ENCODE measurements at regions not wholly inside any gene's neighbourhood (a gene's known extent, or its start where the extent isn't known, plus 50 kb on each side); places are given as distances from the start of the nearest gene placed in this dataset.

DNA sequence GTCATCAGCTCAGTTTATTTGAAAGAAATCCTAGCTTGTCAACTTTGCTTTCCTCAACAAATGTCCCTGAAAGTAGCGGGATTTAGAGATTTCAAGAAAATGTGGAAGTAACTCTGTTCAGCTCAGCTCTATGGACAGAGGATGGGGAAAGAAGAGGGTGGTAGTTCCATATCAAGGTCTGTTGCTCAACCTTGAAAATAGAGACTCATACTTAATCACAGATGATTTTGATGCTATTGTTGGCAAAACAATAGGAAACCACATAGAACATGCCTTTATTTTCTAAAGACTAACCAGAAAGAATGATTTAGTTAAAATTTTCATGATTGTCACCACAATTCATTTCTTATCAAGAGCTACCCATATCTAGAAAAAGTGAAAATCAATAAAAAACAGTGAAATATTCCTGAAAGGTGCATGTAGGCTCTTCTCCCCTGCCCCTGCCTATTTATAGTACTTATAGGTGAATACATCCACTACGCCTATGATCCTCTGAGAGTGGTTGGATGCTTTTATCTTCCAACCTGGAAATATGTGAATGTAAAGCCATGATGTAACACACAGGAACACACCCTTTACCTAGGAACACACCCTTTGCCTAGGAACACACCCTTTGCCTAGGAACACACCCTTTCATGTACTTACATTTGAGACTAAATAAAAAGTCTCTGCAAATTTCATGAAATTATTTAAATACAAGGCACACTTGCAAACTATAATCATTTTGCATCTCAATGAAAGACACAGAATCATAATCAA lies 65.8 kb downstream of the ETAA1 start:
- no peak overlapping the region for H3K4me2 ChIP-seq (replicated peaks; ENCODE audit: extremely low read depth, low read length, poor library complexity, severe bottlenecking)
- peaks cover 0 to 6% (median 0%) of the 10 kb centered on the region in 7 donors for H3K9me3 Mint-ChIP-seq
- H4K20me1 ChIP-seq (ENCODE audit: insufficient read depth, low read length) = no peaks in the 10 kb centered on the region
- TF ChIP-seq, protein P1, sequence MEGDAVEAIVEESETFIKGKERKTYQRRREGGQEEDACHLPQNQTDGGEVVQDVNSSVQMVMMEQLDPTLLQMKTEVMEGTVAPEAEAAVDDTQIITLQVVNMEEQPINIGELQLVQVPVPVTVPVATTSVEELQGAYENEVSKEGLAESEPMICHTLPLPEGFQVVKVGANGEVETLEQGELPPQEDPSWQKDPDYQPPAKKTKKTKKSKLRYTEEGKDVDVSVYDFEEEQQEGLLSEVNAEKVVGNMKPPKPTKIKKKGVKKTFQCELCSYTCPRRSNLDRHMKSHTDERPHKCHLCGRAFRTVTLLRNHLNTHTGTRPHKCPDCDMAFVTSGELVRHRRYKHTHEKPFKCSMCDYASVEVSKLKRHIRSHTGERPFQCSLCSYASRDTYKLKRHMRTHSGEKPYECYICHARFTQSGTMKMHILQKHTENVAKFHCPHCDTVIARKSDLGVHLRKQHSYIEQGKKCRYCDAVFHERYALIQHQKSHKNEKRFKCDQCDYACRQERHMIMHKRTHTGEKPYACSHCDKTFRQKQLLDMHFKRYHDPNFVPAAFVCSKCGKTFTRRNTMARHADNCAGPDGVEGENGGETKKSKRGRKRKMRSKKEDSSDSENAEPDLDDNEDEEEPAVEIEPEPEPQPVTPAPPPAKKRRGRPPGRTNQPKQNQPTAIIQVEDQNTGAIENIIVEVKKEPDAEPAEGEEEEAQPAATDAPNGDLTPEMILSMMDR (IDR thresholded peaks at IDR 0.05) = no peak
- no peak for DNase-seq
- H3K27ac Mint-ChIP-seq = no peak overlapping the region
- H3K79me2 ChIP-seq (ENCODE audit: insufficient read depth, low read length) = no peaks in the 10 kb centered on the region
- no peaks in the 10 kb centered on the region for H3K4me1 ChIP-seq (ENCODE audit: control insufficient read depth in 1 of 2, insufficient read depth in 2 of 2, low read length in 2 of 2)
- no CpG with 5 or more reads among the region's 2 CpGs for WGBS (ENCODE audit: insufficient coverage)
- no peak overlapping the region for H3K9ac ChIP-seq (ENCODE audit: insufficient read depth, low read length, poor library complexity, severe bottlenecking)
- H3K4me3 Mint-ChIP-seq = no peak overlapping the region
- no peaks in the 10 kb centered on the region for H3K36me3 Mint-ChIP-seq
- intact Hi-C loops (cut with micrococcal nuclease) = no loop called here
- H3K27ac ChIP-seq (ENCODE audit: low read depth in 1 of 2, low read length in 2 of 2) = no peak overlapping the region
- H2AFZ ChIP-seq (ENCODE audit: insufficient read depth, low read depth, low read length, poor library complexity, severe bottlenecking) = no peak overlapping the region
- no peaks in the 10 kb centered on the region for H3K4me1 Mint-ChIP-seq
- H3K9me3 ChIP-seq (replicated peaks in 1 of 2; ENCODE audit: control insufficient read depth in 1 of 2, insufficient read depth in 1 of 2, low read length in 2 of 2) = no peaks in the 10 kb centered on the region
- H3K27me3 Mint-ChIP-seq (ENCODE audit: low read depth in 3 of 3) = peaks cover 0 to 2% (median 1%) of the 10 kb centered on the region in 3 donors
- no peak overlapping the region for H3K4me3 ChIP-seq (replicated peaks in 1 of 3; ENCODE audit: low read depth in 2 of 3, low read length in 3 of 3)
- H3K27me3 ChIP-seq (ENCODE audit: control insufficient read depth in 2 of 2, insufficient read depth in 2 of 2, low read length in 2 of 2) = no peaks in the 10 kb centered on the region
- no peaks in the 10 kb centered on the region for H3K36me3 ChIP-seq (replicated peaks in 1 of 2; ENCODE audit: control insufficient read depth in 1 of 2, insufficient read depth in 2 of 2, low read length in 2 of 2)

DNA sequence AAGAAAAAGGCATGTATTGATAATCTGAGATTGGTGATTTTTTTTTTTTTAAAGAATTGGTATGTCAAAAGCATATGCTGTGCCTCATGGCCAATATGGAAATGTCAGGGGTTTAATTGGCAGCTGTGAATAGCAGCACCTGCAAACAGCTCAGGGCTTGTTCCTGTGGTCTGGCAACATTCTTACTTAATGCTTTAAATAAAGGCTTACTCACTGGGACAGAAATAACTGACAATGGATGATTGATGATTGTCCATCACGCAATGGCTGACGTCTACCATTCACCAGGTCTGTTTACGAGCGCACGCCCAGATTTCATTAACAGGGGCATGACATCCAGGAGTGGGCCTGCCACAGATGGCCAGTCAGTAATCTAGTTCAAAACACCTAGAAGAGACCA lies 66.7 kb downstream of the ETAA1 start:
- intact Hi-C loops (cut with micrococcal nuclease) = no loop called here
- H3K36me3 Mint-ChIP-seq = no peaks in the 10 kb centered on the region
- no peak overlapping the region for H3K9ac ChIP-seq (ENCODE audit: insufficient read depth, low read length, poor library complexity, severe bottlenecking)
- no peaks in the 10 kb centered on the region for H3K36me3 ChIP-seq (replicated peaks in 1 of 2; ENCODE audit: control insufficient read depth in 1 of 2, insufficient read depth in 2 of 2, low read length in 2 of 2)
- H3K27me3 Mint-ChIP-seq (ENCODE audit: low read depth in 3 of 3) = peaks cover 0 to 2% (median 1%) of the 10 kb centered on the region in 3 donors
- no peak overlapping the region for H3K27ac Mint-ChIP-seq
- no peaks in the 10 kb centered on the region for H4K20me1 ChIP-seq (ENCODE audit: insufficient read depth, low read length)
- WGBS (ENCODE audit: insufficient coverage) = 95% methylated on average over 5 of the region's 5 CpGs
- no peak overlapping the region for H2AFZ ChIP-seq (ENCODE audit: insufficient read depth, low read depth, low read length, poor library complexity, severe bottlenecking)
- H3K27me3 ChIP-seq (ENCODE audit: control insufficient read depth in 2 of 2, insufficient read depth in 2 of 2, low read length in 2 of 2) = no peaks in the 10 kb centered on the region
- no peak overlapping the region for H3K27ac ChIP-seq (ENCODE audit: low read depth in 1 of 2, low read length in 2 of 2)
- no peaks in the 10 kb centered on the region for H3K4me1 Mint-ChIP-seq
- no peak overlapping the region for H3K4me3 ChIP-seq (replicated peaks in 1 of 3; ENCODE audit: low read depth in 2 of 3, low read length in 3 of 3)
- no peaks in the 10 kb centered on the region for H3K79me2 ChIP-seq (ENCODE audit: insufficient read depth, low read length)
- DNase-seq = no peak
- H3K4me2 ChIP-seq (replicated peaks; ENCODE audit: extremely low read depth, low read length, poor library complexity, severe bottlenecking) = no peak overlapping the region
- TF ChIP-seq, protein P1 (IDR thresholded peaks at IDR 0.05) = no peak
- H3K9me3 ChIP-seq (replicated peaks in 1 of 2; ENCODE audit: control insufficient read depth in 1 of 2, insufficient read depth in 1 of 2, low read length in 2 of 2) = no peaks in the 10 kb centered on the region
- H3K9me3 Mint-ChIP-seq = peaks cover 0 to 3% (median 0%) of the 10 kb centered on the region in 7 donors
- no peaks in the 10 kb centered on the region for H3K4me1 ChIP-seq (ENCODE audit: control insufficient read depth in 1 of 2, insufficient read depth in 2 of 2, low read length in 2 of 2)
- no peak overlapping the region for H3K4me3 Mint-ChIP-seq
